Iris pigment epithelial cell (primary cell): ENCODE measurements at regions not wholly inside any gene's neighbourhood (a gene's known extent, or its start where the extent isn't known, plus 50 kb on each side); places are given as distances from the start of the nearest gene placed in this dataset.

Source experiments
- DNase-seq: peaks from one replicate; pipeline ENCODE4 v3.0.0-alpha.2; 2011; ENCODE audit warnings: low read depth

- DNase-seq, result no peak
These were observed 325.1 kb downstream of the RND3 start for GRCh38 chr2:150162241-150162942.

DNA sequence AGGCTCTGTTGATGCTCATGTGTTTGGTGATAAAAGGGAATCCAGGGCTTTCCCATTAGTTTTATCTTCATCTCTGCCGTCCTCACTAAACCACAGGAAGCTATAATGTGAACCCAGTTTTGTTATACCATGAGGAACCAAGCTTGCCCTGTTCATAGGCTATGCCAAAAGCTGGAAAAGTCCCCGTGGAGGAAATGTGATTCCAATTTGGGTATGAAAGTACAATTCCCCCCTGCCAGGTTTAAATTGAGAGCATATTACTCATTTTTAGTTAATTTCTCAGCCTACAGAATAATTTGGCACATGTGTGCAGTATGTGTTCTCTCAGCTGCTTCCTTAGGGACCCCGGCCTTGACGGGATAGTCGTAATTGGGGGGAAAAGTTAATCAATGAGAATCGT, 327.4 kb downstream of the RND3 start:
- DNase-seq, result no peak

GRCh38 chr2:150159300-150159699, 328.2 kb downstream of the RND3 start:
- no peak for DNase-seq

GRCh38 chr2:150156876-150157275, 330.6 kb downstream of the RND3 start:
- DNase-seq, result no peak

- DNase-seq, result no peak
These were observed 331.1 kb downstream of the RND3 start for GRCh38 chr2:150156415-150156814.

DNA sequence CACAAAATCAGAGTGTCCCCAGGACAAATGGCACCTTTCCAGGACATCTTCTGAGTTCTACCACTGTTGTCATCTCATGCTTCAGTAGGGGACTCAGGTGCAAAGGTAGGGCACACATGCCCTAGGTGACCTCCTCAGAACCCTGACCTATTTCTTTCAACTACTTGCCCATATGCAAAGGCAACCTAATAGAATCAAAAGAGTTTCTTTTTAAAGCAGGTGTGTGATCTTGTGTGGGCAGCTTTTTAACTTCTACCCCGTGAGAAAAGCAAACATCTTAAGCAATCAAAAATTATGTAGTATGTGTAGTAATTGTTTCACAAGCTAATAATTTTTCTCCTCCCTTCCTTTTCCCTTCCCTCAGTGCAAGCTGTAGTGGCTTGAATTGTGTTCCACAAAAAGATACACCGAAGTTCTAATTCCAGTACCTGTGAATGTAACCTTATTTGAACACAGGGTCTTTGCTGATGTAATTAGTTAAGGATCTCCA, 333.1 kb downstream of the RND3 start:
- DNase-seq, result no peak

- no peak for DNase-seq
These were observed 333.7 kb downstream of the RND3 start for GRCh38 chr2:150153646-150154307.

DNA sequence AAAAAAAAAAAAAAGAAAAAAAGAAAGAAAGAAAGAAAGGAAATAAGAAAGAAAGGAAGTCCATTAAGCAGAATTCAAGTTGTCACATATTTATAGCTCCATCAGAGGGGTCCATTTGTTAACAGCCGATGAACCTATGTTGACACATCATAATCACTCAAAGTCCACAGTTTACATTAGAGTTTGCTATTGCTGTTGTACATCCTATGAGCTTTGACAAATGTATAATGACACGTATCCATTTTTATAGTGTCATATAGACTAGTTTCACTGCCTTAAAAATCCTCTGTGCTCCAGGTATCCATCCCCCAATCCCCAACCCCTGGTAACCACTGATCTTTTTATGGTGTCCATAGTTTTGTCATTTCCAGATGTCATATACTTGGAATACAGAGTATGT, 335.2 kb downstream of the RND3 start:
- DNase-seq, result no peak

DNA sequence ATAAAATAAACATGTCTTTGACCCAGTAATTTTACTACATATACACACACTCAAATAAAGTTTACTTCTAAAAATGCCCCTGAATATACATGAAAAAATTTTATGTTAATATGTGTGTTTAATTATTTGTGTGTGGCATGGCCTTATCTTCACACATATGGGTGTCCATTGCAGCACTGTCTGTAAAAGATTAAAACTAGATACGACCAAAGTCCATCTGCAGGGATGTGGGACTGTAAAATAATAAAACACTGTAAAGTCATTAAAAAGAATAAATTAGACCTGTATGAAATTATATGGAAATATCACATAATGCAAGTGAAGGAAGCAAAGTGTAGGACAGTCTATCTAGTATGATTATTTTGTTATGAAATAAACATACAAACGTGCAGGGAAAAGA, 337.3 kb downstream of the RND3 start:
- no peak for DNase-seq

DNA sequence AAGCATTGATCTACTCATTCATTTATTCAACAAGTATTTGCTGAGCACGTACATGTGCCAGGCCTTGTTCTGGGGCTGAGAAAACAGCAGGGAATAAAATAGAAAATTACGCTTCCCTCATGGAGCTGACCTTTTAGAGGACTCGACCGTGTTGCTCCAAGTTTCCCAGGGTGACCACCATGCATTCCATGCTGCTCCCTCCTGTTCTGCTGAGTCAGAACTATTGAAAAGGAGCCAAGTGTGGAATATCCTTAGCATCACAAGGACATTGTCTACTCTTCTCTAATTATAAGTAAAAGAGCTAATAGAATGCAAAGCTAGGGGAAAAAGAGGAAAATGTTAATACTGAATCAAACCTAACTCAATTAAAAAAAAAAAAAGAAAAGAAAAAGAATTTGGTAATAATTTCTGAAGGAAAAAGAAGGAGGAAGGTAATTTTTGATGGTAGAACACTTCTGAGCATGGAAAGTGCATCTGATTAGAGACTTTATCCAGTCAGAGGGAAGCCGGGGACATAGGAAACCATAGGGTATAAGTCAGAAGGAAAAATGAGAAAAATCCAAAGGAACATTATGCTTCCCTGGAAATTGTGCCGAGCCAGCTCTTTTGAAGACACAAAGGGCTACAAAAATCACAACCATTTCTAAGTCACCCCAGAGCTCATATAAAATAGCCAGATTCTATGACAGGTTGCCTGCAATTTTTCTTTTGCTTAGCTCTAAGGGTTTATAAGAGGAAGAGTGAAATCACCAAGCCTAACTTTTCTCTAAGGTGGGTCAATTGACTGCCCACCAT, 339.4 kb downstream of the RND3 start:
- peak; percentile 54 for DNase-seq

- DNase-seq, result no peak
These were observed 340.6 kb downstream of the RND3 start for GRCh38 chr2:150146879-150147278.

GRCh38 chr2:150145299-150145692, 342.2 kb downstream of the RND3 start:
- no peak for DNase-seq

GRCh38 chr2:150144546-150145298, 342.7 kb downstream of the RND3 start:
- DNase-seq, result peak; percentile 77

DNA sequence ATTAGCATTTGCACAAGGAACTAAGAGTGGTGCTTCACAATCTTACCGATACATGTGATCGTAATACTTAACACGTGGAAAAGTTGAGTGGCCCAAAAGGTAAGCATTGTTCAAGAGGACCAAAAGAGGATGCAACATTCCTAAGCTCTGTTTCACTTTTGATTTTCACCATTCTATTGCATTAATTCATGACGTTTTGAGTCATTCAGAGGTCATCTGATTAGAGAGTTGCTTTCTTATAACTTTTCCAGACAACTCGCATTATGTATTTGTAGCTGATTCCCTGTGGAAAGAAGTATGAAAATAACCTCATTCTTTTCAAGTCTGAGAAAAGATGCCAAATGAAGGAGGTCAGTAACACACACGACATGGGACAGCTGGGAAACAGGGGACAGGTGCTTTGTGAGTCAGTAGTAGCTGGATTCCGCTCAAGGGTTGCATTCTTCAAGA, 344.4 kb downstream of the RND3 start:
- DNase-seq, result peak; percentile 86

- DNase-seq, result peak; percentile 87
These were observed 344.9 kb downstream of the RND3 start for GRCh38 chr2:150142561-150142960.

DNA sequence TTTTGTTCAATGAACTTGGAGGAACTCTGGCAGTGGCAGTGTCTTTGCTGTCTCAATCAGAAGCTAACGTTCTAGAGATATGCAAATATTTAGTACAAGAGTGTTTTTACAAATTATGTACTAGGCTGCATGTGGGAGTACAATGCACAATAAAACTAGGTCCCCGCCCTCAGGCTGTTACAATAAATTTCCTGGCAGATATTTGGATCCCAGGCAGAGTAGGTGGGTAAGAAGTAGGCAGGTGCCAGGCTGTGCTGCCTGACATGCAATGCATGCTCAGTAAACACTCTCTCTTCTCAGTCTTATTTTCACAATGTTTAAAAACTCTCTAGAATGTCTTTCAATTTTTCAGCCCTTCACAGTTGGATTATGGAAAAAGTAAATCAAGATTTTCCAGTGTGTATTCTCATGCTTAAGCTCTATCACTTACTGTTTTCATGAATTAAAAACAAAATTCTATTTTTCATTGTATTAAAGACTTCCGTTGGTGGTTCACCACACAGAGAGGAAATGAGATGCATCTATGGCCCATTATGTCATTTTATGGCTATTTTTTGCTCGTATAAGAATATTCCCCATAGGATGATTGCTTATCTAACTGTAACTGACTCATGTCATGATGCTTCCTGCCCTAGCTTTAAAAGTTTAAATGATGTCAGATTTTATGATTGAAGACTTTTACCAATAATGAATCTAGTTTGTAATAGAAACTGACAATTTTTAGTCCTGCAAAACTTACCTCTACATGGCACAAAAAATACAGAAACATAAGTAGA, 346.1 kb downstream of the RND3 start:
- DNase-seq, result peak; percentile 58

GRCh38 chr2:150140777-150141176, 346.7 kb downstream of the RND3 start:
- no peak for DNase-seq

- no peak for DNase-seq
These were observed 348.9 kb downstream of the RND3 start for GRCh38 chr2:150138587-150138986.

GRCh38 chr2:150137338-150138069, 350.0 kb downstream of the RND3 start:
- no peak for DNase-seq

DNA sequence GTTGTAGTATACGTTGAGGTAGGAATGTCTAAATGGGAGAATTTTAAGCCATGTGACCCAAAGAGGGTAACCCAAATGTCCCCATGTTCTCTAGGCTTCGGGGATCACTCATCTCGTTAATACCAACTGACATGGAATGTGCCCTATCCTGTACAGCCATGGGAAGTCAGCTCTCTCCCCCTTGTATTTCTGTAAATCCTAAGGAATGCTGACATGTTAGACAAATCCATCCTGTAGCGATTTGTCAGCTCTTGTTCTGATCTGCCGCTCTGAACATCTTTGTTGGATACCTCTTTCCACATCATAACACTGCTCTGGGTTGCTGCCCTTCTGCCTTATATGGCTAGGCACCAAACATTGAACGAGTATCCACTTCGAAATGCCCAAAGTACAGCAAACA, 350.6 kb downstream of the RND3 start:
- DNase-seq, result no peak

- DNase-seq, result no peak
These were observed 351.1 kb downstream of the RND3 start for GRCh38 chr2:150136401-150136800.
